HG03139 (cell line): ENCODE measurements at regions not wholly inside any gene's neighbourhood (a gene's known extent, or its start where the extent isn't known, plus 50 kb on each side); places are given as distances from the start of the nearest gene placed in this dataset.
"Not testable (repeated sequence)": the region's sequence is repeated elsewhere in the genome, so short reads cannot be mapped to it uniquely, and the experiment has no call there.

ENCODE experiments used
- ATAC-seq: cut with Tn5 transposase; IDR thresholded peaks from one replicate; pipeline ENCODE4 v1.9.1; 2021; ENCODE audit not compliant: unreplicated experiment

GRCh38 chr18:66011916-66012315 is 261.1 kb downstream of the CDH7 start:
- no peak for ATAC-seq

DNA sequence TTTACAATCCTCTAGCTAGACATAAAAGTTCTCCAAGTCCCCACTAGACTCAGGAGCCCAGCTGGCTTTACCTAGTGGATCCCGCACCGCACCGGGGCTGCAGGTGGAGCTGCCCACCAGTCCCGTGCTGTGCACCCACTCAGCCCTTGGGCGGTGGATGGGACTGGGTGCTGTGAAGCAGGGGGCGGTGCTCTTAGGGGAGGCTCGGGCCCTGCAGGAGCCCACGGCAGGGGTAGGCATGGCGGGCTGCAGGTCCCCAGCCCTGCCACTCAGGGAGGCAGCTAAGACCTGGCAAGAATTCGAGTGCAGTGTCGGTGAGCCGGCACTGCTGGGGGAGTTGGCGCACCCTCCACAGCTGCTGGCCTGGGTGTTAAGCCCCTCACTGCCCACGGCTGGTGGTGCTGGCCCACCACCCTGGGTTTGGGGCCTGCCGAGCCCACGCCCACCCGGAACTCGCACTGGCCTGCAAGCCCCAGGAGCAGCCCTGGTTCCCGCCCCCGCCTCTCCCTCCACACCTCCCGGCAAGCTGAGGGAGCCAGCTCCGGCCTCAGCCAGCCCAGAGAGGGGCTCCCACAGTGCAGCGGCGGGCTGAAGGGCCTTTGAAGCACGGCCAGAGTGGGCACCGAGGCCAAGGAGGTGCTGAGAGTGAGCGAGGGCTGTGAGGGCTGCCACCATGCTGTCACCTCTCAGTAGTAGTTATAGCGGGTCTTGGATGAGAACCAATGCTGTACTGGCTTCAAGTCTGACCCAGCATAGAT is 255.2 kb downstream of the CDH7 start:
- ATAC-seq, result no peak

- ATAC-seq, result not testable (repeated sequence)
These were observed 248.3 kb downstream of the CDH7 start for GRCh38 chr18:65998971-65999700.

DNA sequence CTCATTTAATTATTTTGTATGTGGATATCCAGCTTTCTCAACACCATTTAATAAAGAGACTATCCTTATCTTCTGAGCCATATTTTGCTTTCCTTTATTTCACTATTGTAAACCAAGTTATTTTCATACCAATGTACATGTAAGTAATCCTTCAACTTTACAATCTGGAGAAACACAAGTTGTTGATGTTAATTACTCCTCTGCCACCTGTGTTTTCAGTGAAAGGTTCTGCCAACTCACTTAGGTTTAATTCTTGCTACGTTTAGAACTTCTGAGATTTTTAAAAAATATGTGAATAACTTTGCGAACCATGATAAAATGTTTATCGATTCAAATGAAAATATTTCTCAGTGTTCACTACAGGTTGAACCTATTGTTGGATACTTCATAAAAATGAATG is 244.4 kb downstream of the CDH7 start:
- no peak for ATAC-seq

- no peak for ATAC-seq
These were observed 243.5 kb downstream of the CDH7 start for GRCh38 chr18:65994302-65994701.

DNA sequence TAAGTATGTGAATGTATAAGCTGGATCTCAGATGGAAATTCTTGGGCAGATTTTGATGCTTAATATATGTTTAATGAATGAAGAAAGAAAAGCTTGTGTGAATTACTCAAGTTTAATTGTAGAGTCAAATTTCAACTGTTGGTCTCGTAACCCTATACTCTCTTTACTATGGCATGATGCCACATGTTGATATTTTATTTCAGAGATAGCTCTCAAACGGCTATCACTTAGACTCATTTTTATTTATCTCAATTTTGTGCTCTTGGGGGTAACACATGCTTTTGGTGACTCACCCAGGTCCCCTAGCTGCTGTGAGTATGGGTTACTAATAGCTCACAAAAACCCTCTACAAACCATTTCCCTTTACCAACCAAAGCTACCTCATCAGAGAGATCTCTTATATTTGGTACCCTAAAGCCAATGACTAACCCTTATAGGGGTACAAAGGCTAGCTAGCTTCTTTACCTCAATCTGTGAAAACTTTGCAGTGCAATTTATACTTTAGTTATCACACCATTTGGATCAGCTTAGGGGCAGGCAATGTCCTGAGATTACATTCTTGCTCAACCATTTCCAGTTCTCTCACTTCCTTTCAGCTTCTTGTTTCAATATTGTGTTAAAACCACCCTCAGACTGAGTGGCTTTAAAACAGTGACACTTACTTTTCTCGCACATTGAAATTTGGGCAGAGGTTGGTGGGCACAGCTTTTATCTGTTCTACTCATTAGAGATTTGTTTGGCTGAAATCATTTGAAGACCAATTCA is 240.3 kb downstream of the CDH7 start:
- no peak for ATAC-seq

- no peak for ATAC-seq
These were observed 239.4 kb downstream of the CDH7 start for GRCh38 chr18:65990174-65990690.

- no peak for ATAC-seq
These were observed 238.2 kb downstream of the CDH7 start for GRCh38 chr18:65988972-65989371.

GRCh38 chr18:65988386-65988785 is 237.6 kb downstream of the CDH7 start:
- no peak for ATAC-seq

- ATAC-seq, result no peak
These were observed 232.9 kb downstream of the CDH7 start for GRCh38 chr18:65983750-65984149.

DNA sequence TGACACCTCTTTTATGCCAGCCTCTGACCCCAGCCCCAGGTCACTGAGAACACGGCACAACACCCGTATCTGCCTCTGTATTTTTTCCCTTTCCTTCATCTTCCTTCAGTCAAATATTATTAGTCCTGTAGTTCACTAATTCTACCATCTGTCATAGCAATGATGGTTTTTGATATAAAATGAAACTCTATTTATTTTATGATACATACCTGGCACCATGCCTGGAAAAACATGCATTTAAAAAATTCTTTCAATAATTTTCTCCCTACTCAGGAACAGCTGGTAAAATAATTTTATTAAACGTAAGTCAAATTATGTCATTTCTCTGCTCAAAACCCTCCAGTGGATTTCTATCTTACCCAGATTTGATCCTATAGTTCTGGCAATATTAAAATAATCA is 224.7 kb downstream of the CDH7 start:
- no peak for ATAC-seq

- ATAC-seq, result no peak
These were observed 223.9 kb downstream of the CDH7 start for GRCh38 chr18:65974758-65975157.

DNA sequence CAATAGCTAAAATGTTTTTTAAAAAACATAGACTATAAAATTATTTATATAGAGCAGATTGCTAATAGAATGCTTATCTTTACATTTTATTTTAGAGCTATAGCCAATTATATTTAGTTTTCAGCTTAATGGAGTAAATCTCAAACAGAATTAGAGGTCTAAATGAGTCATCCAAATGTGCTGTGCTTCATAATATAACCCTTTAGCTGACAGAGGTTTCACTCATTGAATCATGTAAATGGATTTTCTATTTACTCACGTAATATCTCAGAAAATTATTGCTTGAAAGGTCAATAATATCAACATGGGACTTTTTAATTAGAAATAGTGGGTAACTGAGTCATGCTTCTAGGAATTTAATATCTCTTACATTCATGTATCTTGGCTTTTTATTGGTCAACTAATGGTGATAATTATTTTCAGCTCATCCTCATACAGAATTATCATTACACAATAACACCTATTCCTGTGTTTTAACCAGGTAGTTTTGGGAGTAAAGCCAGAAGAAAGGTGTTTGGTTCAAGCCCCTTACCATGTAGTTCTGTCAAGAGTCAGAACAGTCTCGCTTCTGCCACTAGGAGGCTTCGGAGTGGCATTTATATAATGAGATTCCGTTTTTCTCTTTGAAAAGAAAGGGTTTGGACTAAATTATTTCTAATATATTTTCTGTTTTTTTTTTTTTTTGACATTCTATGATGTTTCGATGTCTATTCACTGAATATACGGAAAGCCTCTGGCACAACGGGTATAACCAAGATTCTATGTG is 217.6 kb downstream of the CDH7 start:
- no peak for ATAC-seq

- ATAC-seq, result no peak
These were observed 204.9 kb downstream of the CDH7 start for GRCh38 chr18:65955747-65956146.

DNA sequence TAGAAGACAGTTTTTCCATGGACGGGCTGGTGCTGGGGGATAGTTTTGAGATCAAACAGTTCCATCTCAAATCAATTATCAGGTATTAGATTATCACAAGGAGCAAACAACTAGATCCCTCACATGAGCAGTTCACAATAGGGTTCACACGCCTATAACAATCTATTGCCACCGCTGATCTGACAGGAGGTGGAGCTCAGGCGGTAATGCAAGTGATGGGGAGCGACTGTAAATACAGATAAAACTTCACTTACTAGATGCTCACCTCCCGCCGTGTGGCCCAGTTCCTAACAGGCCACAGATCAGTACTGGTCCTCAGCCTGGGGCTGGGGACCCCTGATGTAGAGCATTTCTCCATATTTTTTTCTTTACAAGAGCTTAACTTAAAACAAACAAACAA is 203.6 kb downstream of the CDH7 start:
- ATAC-seq, result no peak

DNA sequence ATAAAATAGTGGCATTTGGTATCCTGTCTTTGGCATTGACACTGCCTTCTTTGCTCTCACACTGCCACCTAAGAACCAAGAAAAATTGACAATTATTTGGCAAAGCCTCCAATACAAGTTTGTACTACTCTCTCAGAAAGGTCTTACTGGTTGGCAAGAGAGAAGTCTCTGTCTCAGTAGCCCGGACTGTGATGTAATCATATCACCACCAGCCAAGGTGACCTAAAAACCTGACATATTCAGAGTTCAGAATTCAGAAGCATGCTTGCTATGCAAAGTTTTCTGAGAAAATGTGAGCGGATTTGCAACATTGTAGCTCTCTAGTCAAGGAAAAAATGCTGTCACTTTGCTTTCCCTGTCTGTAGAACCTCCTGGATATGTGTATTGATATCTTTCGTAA is 196.0 kb downstream of the CDH7 start:
- ATAC-seq, result no peak

DNA sequence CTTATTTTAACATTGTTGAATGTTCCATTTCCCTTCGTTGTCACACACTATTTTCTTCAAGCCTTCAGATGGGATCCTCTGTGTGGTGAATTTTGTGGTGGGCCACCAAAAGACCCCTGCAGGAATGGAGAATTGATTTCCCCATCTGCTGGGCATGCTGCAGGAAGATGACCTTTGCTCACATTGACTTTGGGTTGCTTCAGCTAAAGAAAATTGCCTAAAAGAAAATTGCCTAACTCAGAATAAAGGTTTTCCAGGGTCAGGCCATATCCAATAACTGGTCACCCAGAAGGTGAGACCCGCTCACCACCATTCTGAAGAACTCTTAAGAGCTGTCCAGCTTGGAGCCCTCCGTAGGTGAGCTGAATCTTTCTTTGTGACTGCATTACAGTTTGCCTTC is 192.5 kb downstream of the CDH7 start:
- no peak for ATAC-seq

- ATAC-seq, result no peak
These were observed 192.0 kb downstream of the CDH7 start for GRCh38 chr18:65942854-65943253.

GRCh38 chr18:65942104-65942503 is 191.3 kb downstream of the CDH7 start:
- ATAC-seq, result no peak

DNA sequence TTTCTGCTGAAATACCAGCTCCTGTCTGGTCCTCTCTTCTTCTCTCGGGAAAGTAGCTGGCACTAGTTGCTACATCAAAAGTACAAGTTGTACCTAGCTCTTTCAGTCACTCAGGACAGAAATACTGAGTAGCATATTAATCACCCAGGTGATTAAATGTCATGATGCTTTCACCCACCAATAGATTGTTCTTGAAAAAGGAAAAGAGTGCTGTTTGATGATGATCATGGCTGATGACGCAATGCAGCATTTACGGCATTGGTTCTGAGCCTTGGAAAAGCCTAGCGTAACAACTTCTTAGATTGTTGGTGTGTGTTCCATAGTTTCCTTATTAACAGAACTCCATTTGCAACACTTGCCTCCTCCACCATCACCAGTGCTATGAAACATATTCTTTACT is 190.7 kb downstream of the CDH7 start:
- ATAC-seq, result no peak
